ENCODE measurements at regions not wholly inside any gene's neighbourhood (a gene's known extent, or its start where the extent isn't known, plus 50 kb on each side); places are given as distances from the start of the nearest gene placed in this dataset.
"Not testable (repeated sequence)": the region's sequence is repeated elsewhere in the genome, so short reads cannot be mapped to it uniquely, and the experiment has no call there.

DNA sequence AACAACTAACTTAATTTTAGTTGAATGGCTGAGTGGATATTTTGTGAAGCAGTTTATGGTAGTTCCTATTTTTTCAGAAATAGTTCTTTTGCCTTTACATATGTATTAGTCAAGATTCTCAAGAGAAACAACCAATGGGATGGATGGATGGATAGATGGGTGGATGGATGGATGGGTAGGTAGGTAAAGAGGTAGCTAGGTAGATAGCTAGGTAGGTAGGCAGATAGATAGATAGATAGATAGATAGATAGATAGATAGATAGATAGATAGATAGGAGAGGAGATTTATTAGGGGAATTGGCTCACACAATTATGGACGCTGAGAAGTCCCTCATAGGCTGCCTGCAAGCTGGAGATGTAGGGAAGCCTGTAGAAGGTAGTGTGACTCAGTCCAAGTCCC lies 74.0 kb upstream of the NUDT6 start:
- peaks cover 2% of the 10 kb centered on the region for H3K9me3 Mint-ChIP-seq

DNA sequence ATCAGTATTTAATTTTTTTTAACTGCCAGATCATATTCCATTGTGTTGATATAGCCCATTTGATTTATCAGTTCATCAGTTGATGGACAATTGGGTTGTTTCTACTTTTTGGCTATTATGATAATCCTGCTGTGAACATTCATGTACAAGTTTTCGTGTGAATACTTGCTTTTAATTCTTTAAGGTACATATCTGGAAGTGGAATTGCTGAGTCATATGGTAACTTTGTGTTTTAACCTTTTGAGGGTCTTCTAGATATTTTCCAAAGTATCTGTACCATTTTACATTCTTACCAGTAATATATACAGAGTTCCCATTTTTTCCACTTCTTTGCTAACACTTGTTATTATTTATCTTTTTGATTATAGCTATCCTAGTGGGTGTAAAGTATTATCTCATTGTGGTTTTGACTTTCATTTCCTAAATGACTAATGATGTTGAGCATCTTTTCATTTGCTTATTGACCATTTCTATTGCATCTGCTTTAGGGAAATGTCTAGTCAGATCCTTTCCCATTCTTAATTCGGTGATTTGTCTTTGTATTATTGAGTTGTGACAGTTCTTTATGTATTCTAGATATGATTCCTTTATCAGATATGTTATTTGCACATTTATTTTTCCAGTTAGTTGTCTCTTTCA lies 75.2 kb upstream of the NUDT6 start:
- Mint-ChIP-seq H3K9me3 (peaks cover 2% of the 10 kb centered on the region), H3K4me1 (no peaks in the 10 kb centered on the region)
- H3K9ac ChIP-seq, result no peak overlapping the region

More for the DNA sequence above, 74.0 kb upstream of the NUDT6 start:
- H3K4me3 Mint-ChIP-seq, result no peak overlapping the region
- no peaks in the 10 kb centered on the region for H3K4me1 ChIP-seq
- H3K27me3 Mint-ChIP-seq (ENCODE audit: insufficient read depth, low read depth), result no peaks in the 10 kb centered on the region
- DNase-seq (ENCODE audit: low spot score), result no peak
- H4K20me1 ChIP-seq (ENCODE audit: low read depth), result no peaks in the 10 kb centered on the region
- H2AFZ ChIP-seq (replicated peaks), result no peak overlapping the region
- H3K4me2 ChIP-seq, result no peak overlapping the region
- H3K9me3 ChIP-seq (ENCODE audit: low read depth), result no peaks in the 10 kb centered on the region
- TF ChIP-seq, protein P1, sequence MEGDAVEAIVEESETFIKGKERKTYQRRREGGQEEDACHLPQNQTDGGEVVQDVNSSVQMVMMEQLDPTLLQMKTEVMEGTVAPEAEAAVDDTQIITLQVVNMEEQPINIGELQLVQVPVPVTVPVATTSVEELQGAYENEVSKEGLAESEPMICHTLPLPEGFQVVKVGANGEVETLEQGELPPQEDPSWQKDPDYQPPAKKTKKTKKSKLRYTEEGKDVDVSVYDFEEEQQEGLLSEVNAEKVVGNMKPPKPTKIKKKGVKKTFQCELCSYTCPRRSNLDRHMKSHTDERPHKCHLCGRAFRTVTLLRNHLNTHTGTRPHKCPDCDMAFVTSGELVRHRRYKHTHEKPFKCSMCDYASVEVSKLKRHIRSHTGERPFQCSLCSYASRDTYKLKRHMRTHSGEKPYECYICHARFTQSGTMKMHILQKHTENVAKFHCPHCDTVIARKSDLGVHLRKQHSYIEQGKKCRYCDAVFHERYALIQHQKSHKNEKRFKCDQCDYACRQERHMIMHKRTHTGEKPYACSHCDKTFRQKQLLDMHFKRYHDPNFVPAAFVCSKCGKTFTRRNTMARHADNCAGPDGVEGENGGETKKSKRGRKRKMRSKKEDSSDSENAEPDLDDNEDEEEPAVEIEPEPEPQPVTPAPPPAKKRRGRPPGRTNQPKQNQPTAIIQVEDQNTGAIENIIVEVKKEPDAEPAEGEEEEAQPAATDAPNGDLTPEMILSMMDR (IDR thresholded peaks at IDR 0.05), result no peak
- TF ChIP-seq EZH2phosphoT487 (IDR thresholded peaks at IDR 0.05) (no peak), EZH2 (IDR thresholded peaks at IDR 0.05) (no peak)
- H3K36me3 Mint-ChIP-seq, result peaks cover 8% of the 10 kb centered on the region
- no peak overlapping the region for H3K27ac Mint-ChIP-seq
- no peaks in the 10 kb centered on the region for H3F3A ChIP-seq (ENCODE audit: low read depth)
- H3K36me3 ChIP-seq, result peaks cover 3% of the 10 kb centered on the region
- no peak overlapping the region for H3K9ac ChIP-seq
- H3K79me2 ChIP-seq (ENCODE audit: low read depth), result peaks cover 3% of the 10 kb centered on the region
- H3K4me1 Mint-ChIP-seq, result no peaks in the 10 kb centered on the region
- H3K27me3 ChIP-seq, result no peaks in the 10 kb centered on the region
- no peak overlapping the region for H3K4me3 ChIP-seq
- H3K27ac ChIP-seq, result no peak overlapping the region

DNA sequence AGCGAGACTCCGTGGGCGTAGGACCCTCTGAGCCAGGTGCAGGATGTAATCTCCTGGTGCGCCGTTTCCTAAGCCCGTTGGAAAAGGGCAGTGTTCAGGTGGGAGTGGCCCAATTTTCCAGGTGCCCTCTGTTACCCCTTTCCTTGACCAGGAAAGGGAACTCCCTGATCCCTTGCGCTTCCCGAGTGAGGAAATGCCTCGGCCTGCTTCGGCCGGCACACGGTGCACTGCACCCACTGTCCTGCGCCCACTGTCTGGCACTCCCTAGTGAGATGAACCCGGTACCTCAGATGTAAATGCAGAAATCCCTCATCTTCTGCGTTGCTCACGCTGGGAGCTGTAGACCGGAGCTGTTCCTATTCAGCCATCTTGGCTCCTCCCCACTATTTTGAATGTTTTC lies 81.7 kb upstream of the NUDT6 start:
- H3K4me3 ChIP-seq; H3K4me1 ChIP-seq; DNase-seq (ENCODE audit: low spot score); H3K27ac ChIP-seq; H3K36me3 ChIP-seq; H3K79me2 ChIP-seq (ENCODE audit: low read depth); H3K27me3 Mint-ChIP-seq (ENCODE audit: insufficient read depth, low read depth); H3K9ac ChIP-seq; H3K9me3 ChIP-seq (ENCODE audit: low read depth); H3K9me3 Mint-ChIP-seq; H3K27me3 ChIP-seq; H4K20me1 ChIP-seq (ENCODE audit: low read depth); H3F3A ChIP-seq (ENCODE audit: low read depth); H3K27ac Mint-ChIP-seq; H3K4me2 ChIP-seq; H3K4me1 Mint-ChIP-seq; H3K4me3 Mint-ChIP-seq; H2AFZ ChIP-seq (replicated peaks): not testable (repeated sequence)
- peaks cover 15% of the 10 kb centered on the region for H3K36me3 Mint-ChIP-seq

More for the DNA sequence above, 75.2 kb upstream of the NUDT6 start:
- H3K27me3 ChIP-seq, result no peaks in the 10 kb centered on the region
- H3K36me3 ChIP-seq, result peaks cover 3% of the 10 kb centered on the region
- no peak overlapping the region for H3K4me2 ChIP-seq
- no peaks in the 10 kb centered on the region for H3F3A ChIP-seq (ENCODE audit: low read depth)
- DNase-seq (ENCODE audit: low spot score), result no peak
- Mint-ChIP-seq H3K4me3 (no peak overlapping the region), H3K27me3 (ENCODE audit: insufficient read depth, low read depth) (no peaks in the 10 kb centered on the region), H3K27ac (no peak overlapping the region), H3K36me3 (peaks cover 8% of the 10 kb centered on the region)
- no peak overlapping the region for H2AFZ ChIP-seq (replicated peaks)
- H3K4me1 ChIP-seq, result no peaks in the 10 kb centered on the region
- H3K9me3 ChIP-seq (ENCODE audit: low read depth), result no peaks in the 10 kb centered on the region
- no peaks in the 10 kb centered on the region for H4K20me1 ChIP-seq (ENCODE audit: low read depth)
- TF ChIP-seq EZH2phosphoT487 (IDR thresholded peaks at IDR 0.05), result no peak
- TF ChIP-seq, protein P1 (IDR thresholded peaks at IDR 0.05), result no peak
- TF ChIP-seq EZH2 (IDR thresholded peaks at IDR 0.05), result no peak
- no peak overlapping the region for H3K4me3 ChIP-seq
- peaks cover 3% of the 10 kb centered on the region for H3K79me2 ChIP-seq (ENCODE audit: low read depth)
- no peak overlapping the region for H3K27ac ChIP-seq

DNA sequence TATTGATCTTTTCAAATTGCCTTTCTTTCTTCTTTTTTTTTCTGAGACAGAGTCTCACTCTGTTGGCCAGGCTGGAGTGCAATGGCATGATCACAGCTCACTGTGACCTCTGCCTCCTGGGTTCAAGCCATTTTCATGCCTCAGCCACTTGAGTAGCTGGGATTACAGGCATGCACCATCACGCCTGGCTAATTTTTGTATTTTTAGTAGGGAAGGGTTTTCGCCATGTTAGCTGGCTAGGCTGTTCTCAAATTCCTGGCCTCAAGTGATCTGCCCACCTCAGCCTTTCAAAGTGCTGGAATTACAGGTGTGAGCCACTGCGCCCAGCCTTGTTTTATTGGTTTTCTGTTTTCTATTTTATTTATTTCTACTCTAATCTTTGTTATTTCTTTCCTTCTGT lies 82.7 kb upstream of the NUDT6 start:
- not testable (repeated sequence) for H3F3A ChIP-seq (ENCODE audit: low read depth); H3K9me3 Mint-ChIP-seq; H4K20me1 ChIP-seq (ENCODE audit: low read depth); H2AFZ ChIP-seq (replicated peaks); H3K4me3 ChIP-seq; H3K9me3 ChIP-seq (ENCODE audit: low read depth); H3K27me3 Mint-ChIP-seq (ENCODE audit: insufficient read depth, low read depth); H3K27ac Mint-ChIP-seq; H3K27ac ChIP-seq; H3K27me3 ChIP-seq; H3K4me2 ChIP-seq; H3K4me3 Mint-ChIP-seq; H3K79me2 ChIP-seq (ENCODE audit: low read depth); H3K4me1 ChIP-seq; H3K36me3 ChIP-seq; DNase-seq (ENCODE audit: low spot score); H3K4me1 Mint-ChIP-seq; H3K9ac ChIP-seq
- peaks cover 23% of the 10 kb centered on the region for H3K36me3 Mint-ChIP-seq

Data from neural progenitor cell (in vitro differentiated cells).